HUES48 (cell line): ENCODE measurements at regions not wholly inside any gene's neighbourhood (a gene's known extent, or its start where the extent isn't known, plus 50 kb on each side); places are given as distances from the start of the nearest gene placed in this dataset.
"Not testable (repeated sequence)": the region's sequence is repeated elsewhere in the genome, so short reads cannot be mapped to it uniquely, and the experiment has no call there.

Experiments used
- H3K27ac ChIP-seq: one replicate; pipeline ENCODE4 v1.7.0; 2013; ENCODE audit warnings: low read depth, low read length, inconsistent platforms
- H3K27me3 ChIP-seq: 2 replicates; pipeline ENCODE4 v1.6.1; 2013; ENCODE audit warnings: mild to moderate bottlenecking, low read length; ENCODE audit not compliant: control insufficient read depth, insufficient read depth
- H3K36me3 ChIP-seq: 2 replicates; pipeline ENCODE4 v1.6.1; 2013; ENCODE audit warnings: low read length; ENCODE audit not compliant: control insufficient read depth, insufficient read depth
- H3K4me1 ChIP-seq: 2 replicates; pipeline ENCODE4 v1.6.1; 2013; ENCODE audit warnings: mild to moderate bottlenecking, low read length; ENCODE audit not compliant: control insufficient read depth, insufficient read depth
- H3K4me3 ChIP-seq: 2 replicates; pipeline ENCODE4 v1.5.1; 2013; ENCODE audit warnings: mild to moderate bottlenecking, low read depth, low read length
- H3K9ac ChIP-seq: 2 replicates; pipeline ENCODE4 v1.6.1; 2013; ENCODE audit warnings: mild to moderate bottlenecking, low read depth, low read length, moderate library complexity
- H3K9me3 ChIP-seq: 2 replicates; pipeline ENCODE4 v1.6.1; 2013; ENCODE audit warnings: low read length; ENCODE audit not compliant: control insufficient read depth, insufficient read depth

- no peaks in the 10 kb centered on the region for H3K4me1 ChIP-seq
- no peak overlapping the region for H3K4me3 ChIP-seq
- H3K27ac ChIP-seq: no peak overlapping the region
- no peaks in the 10 kb centered on the region for H3K9me3 ChIP-seq
- H3K36me3 ChIP-seq: no peaks in the 10 kb centered on the region
- H3K27me3 ChIP-seq: no peaks in the 10 kb centered on the region
- H3K9ac ChIP-seq: no peak overlapping the region
Observed at GRCh38 chr4:141458501-141458900, 177.9 kb upstream of the IL15 start.

GRCh38 chr4:141459020-141459419 lies 177.4 kb upstream of the IL15 start:
- Histone ChIP-seq H3K27ac (no peak overlapping the region), H3K9me3 (no peaks in the 10 kb centered on the region), H3K9ac (no peak overlapping the region), H3K36me3 (no peaks in the 10 kb centered on the region), H3K27me3 (no peaks in the 10 kb centered on the region), H3K4me3 (no peak overlapping the region), H3K4me1 (no peaks in the 10 kb centered on the region)

- Histone ChIP-seq H3K9me3 (no peaks in the 10 kb centered on the region), H3K4me3 (no peak overlapping the region), H3K27ac (no peak overlapping the region), H3K36me3 (no peaks in the 10 kb centered on the region), H3K4me1 (no peaks in the 10 kb centered on the region), H3K9ac (no peak overlapping the region), H3K27me3 (no peaks in the 10 kb centered on the region)
Observed at GRCh38 chr4:141462361-141462760, 174.0 kb upstream of the IL15 start.

- no peaks in the 10 kb centered on the region for H3K27me3 ChIP-seq
- H3K9ac ChIP-seq: no peak overlapping the region
- H3K4me3 ChIP-seq: no peak overlapping the region
- H3K9me3 ChIP-seq: no peaks in the 10 kb centered on the region
- no peaks in the 10 kb centered on the region for H3K4me1 ChIP-seq
- H3K27ac ChIP-seq: no peak overlapping the region
- no peaks in the 10 kb centered on the region for H3K36me3 ChIP-seq
Observed at GRCh38 chr4:141463678-141464077, 172.7 kb upstream of the IL15 start.

- Histone ChIP-seq H3K4me1 (no peaks in the 10 kb centered on the region), H3K4me3 (no peak overlapping the region), H3K27me3 (no peaks in the 10 kb centered on the region), H3K9ac (no peak overlapping the region), H3K36me3 (no peaks in the 10 kb centered on the region), H3K27ac (no peak overlapping the region), H3K9me3 (no peaks in the 10 kb centered on the region)
Observed at GRCh38 chr4:141464366-141464765, 172.0 kb upstream of the IL15 start.

- no peak overlapping the region for H3K9ac ChIP-seq
- H3K27me3 ChIP-seq: no peaks in the 10 kb centered on the region
- H3K9me3 ChIP-seq: no peaks in the 10 kb centered on the region
- no peak overlapping the region for H3K27ac ChIP-seq
- no peak overlapping the region for H3K4me3 ChIP-seq
- no peaks in the 10 kb centered on the region for H3K36me3 ChIP-seq
- no peaks in the 10 kb centered on the region for H3K4me1 ChIP-seq
Observed at GRCh38 chr4:141465171-141465570, 171.2 kb upstream of the IL15 start.

GRCh38 chr4:141467225-141467624 lies 169.2 kb upstream of the IL15 start:
- H3K27ac ChIP-seq: no peak overlapping the region
- no peaks in the 10 kb centered on the region for H3K36me3 ChIP-seq
- H3K9ac ChIP-seq: no peak overlapping the region
- no peaks in the 10 kb centered on the region for H3K9me3 ChIP-seq
- no peaks in the 10 kb centered on the region for H3K27me3 ChIP-seq
- H3K4me1 ChIP-seq: no peaks in the 10 kb centered on the region
- H3K4me3 ChIP-seq: no peak overlapping the region

GRCh38 chr4:141469392-141469791 lies 167.0 kb upstream of the IL15 start:
- no peak overlapping the region for H3K27ac ChIP-seq
- H3K4me1 ChIP-seq: no peaks in the 10 kb centered on the region
- no peaks in the 10 kb centered on the region for H3K9me3 ChIP-seq
- no peaks in the 10 kb centered on the region for H3K36me3 ChIP-seq
- no peaks in the 10 kb centered on the region for H3K27me3 ChIP-seq
- no peak overlapping the region for H3K4me3 ChIP-seq
- H3K9ac ChIP-seq: no peak overlapping the region

- Histone ChIP-seq H3K4me3 (no peak overlapping the region), H3K9ac (no peak overlapping the region), H3K9me3 (no peaks in the 10 kb centered on the region), H3K27ac (no peak overlapping the region), H3K27me3 (no peaks in the 10 kb centered on the region), H3K36me3 (no peaks in the 10 kb centered on the region), H3K4me1 (no peaks in the 10 kb centered on the region)
Observed at GRCh38 chr4:141473026-141473540, 163.3 kb upstream of the IL15 start.

GRCh38 chr4:141473952-141474351 lies 162.4 kb upstream of the IL15 start:
- no peak overlapping the region for H3K9ac ChIP-seq
- H3K27ac ChIP-seq: no peak overlapping the region

GRCh38 chr4:141480950-141481349 lies 155.4 kb upstream of the IL15 start:
- no peak overlapping the region for H3K9ac ChIP-seq
- no peaks in the 10 kb centered on the region for H3K36me3 ChIP-seq
- no peaks in the 10 kb centered on the region for H3K4me1 ChIP-seq
- H3K4me3 ChIP-seq: no peak overlapping the region
- H3K27me3 ChIP-seq: no peaks in the 10 kb centered on the region
- H3K9me3 ChIP-seq: peaks cover 13% of the 10 kb centered on the region
- H3K27ac ChIP-seq: no peak overlapping the region

More at GRCh38 chr4:141473952-141474351, 162.4 kb upstream of the IL15 start:
- no peaks in the 10 kb centered on the region for H3K27me3 ChIP-seq
- H3K9me3 ChIP-seq: no peaks in the 10 kb centered on the region
- no peaks in the 10 kb centered on the region for H3K4me1 ChIP-seq
- no peak overlapping the region for H3K4me3 ChIP-seq
- no peaks in the 10 kb centered on the region for H3K36me3 ChIP-seq

- H3K4me1 ChIP-seq, H3K27ac ChIP-seq, H3K36me3 ChIP-seq, H3K9ac ChIP-seq, H3K4me3 ChIP-seq, H3K27me3 ChIP-seq: not testable (repeated sequence)
- H3K9me3 ChIP-seq: peaks cover 13% of the 10 kb centered on the region
Observed at GRCh38 chr4:141484298-141484697, 152.1 kb upstream of the IL15 start.
